PC-9 (cell line): ENCODE measurements at regions not wholly inside any gene's neighbourhood (a gene's known extent, or its start where the extent isn't known, plus 50 kb on each side); places are given as distances from the start of the nearest gene placed in this dataset.
"Not testable (repeated sequence)": the region's sequence is repeated elsewhere in the genome, so short reads cannot be mapped to it uniquely, and the experiment has no call there.

Experiments used
- BruUV-seq: library from RNA; stranded (reverse); fragments of 400-500 nt; replicated peaks from 2 replicates; lab custom pipeline; 2021; lab: Mats Ljungman, UMichigan
- CTCF ChIA-PET: fragments of 300-600 bp; sonication (Branson Sonifier 250); formaldehyde crosslinking; loops from one replicate; lab custom pipeline; 2022; ENCODE audit warnings: antibody characterized with exemption; lab: Charles Lee
- POLR2A ChIA-PET: fragments of 300-600 bp; sonication (Branson Sonifier 250); formaldehyde crosslinking; loops from one replicate; lab custom pipeline; 2022; ENCODE audit warnings: antibody characterized with exemption; ENCODE audit not compliant: unreplicated experiment; lab: Charles Lee
- DNase-seq, 2 experiments: peaks; one replicate each; pipeline versions ENCODE4 v3.0.0 to v3.0.0-alpha.2; 2015 to 2022; ENCODE audit warnings: mixed read lengths in 1 of 2
- H2AFZ ChIP-seq: fragments of 200-600 bp; sonication (generic); 2 replicates; pipeline ENCODE4 v1.8.1; 2017; ENCODE audit warnings: antibody characterized with exemption
- H3F3A ChIP-seq: fragments of 200-600 bp; sonication (generic); 2 replicates; pipeline ENCODE4 v1.8.1; 2017; ENCODE audit warnings: antibody characterized with exemption, mild to moderate bottlenecking, low read depth; ENCODE audit not compliant: insufficient read depth
- H3K27ac ChIP-seq: fragments of 200-600 bp; sonication (generic); 2 replicates; pipeline ENCODE4 v1.6.1; 2016; ENCODE audit warnings: mixed run types
- H3K27me3 ChIP-seq: fragments of 200-600 bp; sonication (generic); 2 replicates; pipeline ENCODE4 v1.6.1; 2016; ENCODE audit warnings: low read depth, mixed run types; ENCODE audit not compliant: insufficient read depth
- H3K36me3 ChIP-seq: fragments of 200-600 bp; sonication (generic); 2 replicates; pipeline ENCODE4 v1.6.1; 2016; ENCODE audit warnings: low read depth, mixed run types
- H3K4me1 ChIP-seq: fragments of 200-600 bp; sonication (generic); replicated peaks from 2 replicates; pipeline ENCODE4 v1.6.1; 2016; ENCODE audit warnings: mixed run types; ENCODE audit not compliant: insufficient read depth
- H3K4me2 ChIP-seq: fragments of 200-600 bp; sonication (generic); 2 replicates; pipeline ENCODE4 v1.6.1; 2017; ENCODE audit warnings: mixed run types
- H3K4me3 ChIP-seq: fragments of 200-600 bp; sonication (generic); 2 replicates; pipeline ENCODE4 v1.6.1; 2016; ENCODE audit warnings: mixed run types
- H3K79me2 ChIP-seq: fragments of 200-600 bp; sonication (generic); 2 replicates; pipeline ENCODE4 v1.6.1; 2017; ENCODE audit warnings: low read depth, mixed run types
- H3K9me2 ChIP-seq: fragments of 200-600 bp; sonication (generic); 2 replicates; pipeline ENCODE4 v1.8.1; 2017; ENCODE audit warnings: mild to moderate bottlenecking; ENCODE audit not compliant: insufficient read depth
- H3K9me3 ChIP-seq: fragments of 200-600 bp; sonication (generic); 2 replicates; pipeline ENCODE4 v1.8.1; 2016; ENCODE audit warnings: low read depth; ENCODE audit not compliant: insufficient read depth
- H4K20me1 ChIP-seq: fragments of 200-600 bp; sonication (generic); 2 replicates; pipeline ENCODE4 v1.8.1; 2017; ENCODE audit not compliant: insufficient read depth
- EZH2 ChIP-seq: fragments of 200-600 bp; sonication (generic); IDR thresholded peaks from 2 replicates; pipeline ENCODE4 v1.8.0; 2017; ENCODE audit warnings: antibody characterized with exemption, low read depth
- intact Hi-C: fragments of 100-400 bp; cut with micrococcal nuclease; formaldehyde crosslinking; loops from one replicate; pipeline ENCODE4 v1.10.0; 2022; ENCODE audit not compliant: unreplicated experiment
- TF ChIP-seq, protein P1 (sequence below): fragments of 200-600 bp; sonication (generic); conservative IDR thresholded peaks from 2 replicates; pipeline ENCODE4 v1.6.1; 2017; ENCODE audit warnings: mixed run types, antibody characterized with exemption, mild to moderate bottlenecking, moderate library complexity

DNA sequence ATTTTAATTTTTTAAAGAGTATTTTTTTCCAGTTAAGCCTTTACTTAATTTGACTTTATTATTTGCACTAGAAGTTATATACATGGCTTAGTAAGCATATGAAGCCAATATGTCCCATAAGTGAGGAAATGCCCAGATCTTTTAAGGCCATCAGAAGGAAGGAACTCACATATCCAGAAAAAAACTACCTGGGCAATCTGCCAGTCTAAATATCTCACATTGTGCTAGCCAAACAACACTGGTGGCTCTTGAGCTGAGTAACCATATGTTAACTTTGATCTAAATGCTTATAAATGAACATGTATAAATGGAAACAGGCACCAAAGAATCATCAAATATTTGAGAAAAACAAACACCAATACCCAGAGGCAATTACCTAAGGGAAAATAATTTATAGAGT, 138.6 kb upstream of the APOOL start:
- CTCF ChIA-PET: no interaction called here
- POLR2A ChIA-PET: no interaction called here
- no peak for DNase-seq

DNA sequence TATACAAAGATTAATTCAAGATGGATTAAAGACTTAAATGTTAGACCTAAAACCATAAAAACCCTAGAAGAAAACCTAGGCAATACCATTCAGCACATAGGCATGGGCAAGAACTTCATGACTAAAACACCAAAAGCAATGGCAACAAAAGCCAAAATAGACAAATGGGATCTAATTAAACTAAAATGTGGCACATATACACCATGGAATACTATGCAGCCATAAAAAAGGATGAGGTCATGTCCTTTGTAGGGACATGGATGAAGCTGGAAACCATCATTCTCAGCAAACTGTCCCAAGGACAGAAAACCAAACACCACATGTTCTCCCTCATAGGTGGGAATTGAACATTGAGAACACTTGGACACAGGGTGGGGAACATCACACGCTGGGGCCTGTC, 133.4 kb upstream of the APOOL start:
- H3F3A ChIP-seq, DNase-seq, H3K79me2 ChIP-seq, POLR2A ChIA-PET, H3K4me2 ChIP-seq, CTCF ChIA-PET, H3K4me3 ChIP-seq, H4K20me1 ChIP-seq, BruUV-seq, intact Hi-C loops, H2AFZ ChIP-seq, H3K27ac ChIP-seq, H3K9me3 ChIP-seq, H3K4me1 ChIP-seq, H3K36me3 ChIP-seq, H3K27me3 ChIP-seq, H3K9me2 ChIP-seq: not testable (repeated sequence)

More for the DNA sequence above, 138.6 kb upstream of the APOOL start:
- intact Hi-C loops: no loop called here
- H3F3A ChIP-seq: no peaks in the 10 kb centered on the region
- H3K4me1 ChIP-seq: no peaks in the 10 kb centered on the region
- H3K9me3 ChIP-seq: no peaks in the 10 kb centered on the region
- H3K4me2 ChIP-seq: no peak overlapping the region
- H2AFZ ChIP-seq: no peak overlapping the region
- H3K27me3 ChIP-seq: no peaks in the 10 kb centered on the region
- BruUV-seq: no TSS peak
- no peak for TF ChIP-seq EZH2
- TF ChIP-seq, protein P1, sequence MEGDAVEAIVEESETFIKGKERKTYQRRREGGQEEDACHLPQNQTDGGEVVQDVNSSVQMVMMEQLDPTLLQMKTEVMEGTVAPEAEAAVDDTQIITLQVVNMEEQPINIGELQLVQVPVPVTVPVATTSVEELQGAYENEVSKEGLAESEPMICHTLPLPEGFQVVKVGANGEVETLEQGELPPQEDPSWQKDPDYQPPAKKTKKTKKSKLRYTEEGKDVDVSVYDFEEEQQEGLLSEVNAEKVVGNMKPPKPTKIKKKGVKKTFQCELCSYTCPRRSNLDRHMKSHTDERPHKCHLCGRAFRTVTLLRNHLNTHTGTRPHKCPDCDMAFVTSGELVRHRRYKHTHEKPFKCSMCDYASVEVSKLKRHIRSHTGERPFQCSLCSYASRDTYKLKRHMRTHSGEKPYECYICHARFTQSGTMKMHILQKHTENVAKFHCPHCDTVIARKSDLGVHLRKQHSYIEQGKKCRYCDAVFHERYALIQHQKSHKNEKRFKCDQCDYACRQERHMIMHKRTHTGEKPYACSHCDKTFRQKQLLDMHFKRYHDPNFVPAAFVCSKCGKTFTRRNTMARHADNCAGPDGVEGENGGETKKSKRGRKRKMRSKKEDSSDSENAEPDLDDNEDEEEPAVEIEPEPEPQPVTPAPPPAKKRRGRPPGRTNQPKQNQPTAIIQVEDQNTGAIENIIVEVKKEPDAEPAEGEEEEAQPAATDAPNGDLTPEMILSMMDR: no peak
- H3K9me2 ChIP-seq: no peaks in the 10 kb centered on the region
- no peaks in the 10 kb centered on the region for H4K20me1 ChIP-seq
- no peaks in the 10 kb centered on the region for H3K79me2 ChIP-seq
- no peak overlapping the region for H3K4me3 ChIP-seq
- H3K36me3 ChIP-seq: no peaks in the 10 kb centered on the region
- H3K27ac ChIP-seq: no peak overlapping the region

DNA sequence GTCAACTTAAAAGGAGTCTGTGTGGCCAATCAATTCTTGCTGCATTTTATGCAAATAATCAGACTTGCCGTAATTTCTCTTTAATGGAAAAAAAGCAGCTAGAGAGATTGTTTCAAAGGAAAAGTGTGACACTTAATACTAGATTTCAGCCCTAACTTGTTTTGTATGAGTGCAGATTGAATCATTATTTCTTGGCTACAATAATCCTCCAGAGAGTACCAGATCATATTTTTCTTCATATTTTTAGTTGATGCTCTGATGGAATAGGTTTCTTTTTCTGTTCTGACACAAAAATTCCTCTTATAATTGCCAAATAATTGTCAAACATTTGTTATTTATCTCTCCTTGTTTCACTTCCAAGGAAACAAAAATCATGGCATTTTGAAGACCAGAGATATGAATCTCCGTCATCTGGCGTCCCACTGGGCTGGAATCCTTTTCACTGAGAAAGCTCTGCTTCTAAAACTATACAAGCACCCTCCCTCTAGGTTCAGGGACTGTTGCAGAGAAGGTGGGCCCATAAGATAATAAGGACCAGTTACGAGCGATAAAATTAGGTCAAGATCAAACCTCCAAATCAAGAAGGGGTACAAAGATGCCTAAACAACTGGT, 131.4 kb upstream of the APOOL start:
- H3K9me2 ChIP-seq, H2AFZ ChIP-seq, H4K20me1 ChIP-seq, H3K27me3 ChIP-seq, intact Hi-C loops, CTCF ChIA-PET, H3K4me3 ChIP-seq, H3K4me2 ChIP-seq, H3F3A ChIP-seq, H3K79me2 ChIP-seq, H3K9me3 ChIP-seq, H3K36me3 ChIP-seq, DNase-seq, H3K27ac ChIP-seq, BruUV-seq, POLR2A ChIA-PET, H3K4me1 ChIP-seq: not testable (repeated sequence)

DNA sequence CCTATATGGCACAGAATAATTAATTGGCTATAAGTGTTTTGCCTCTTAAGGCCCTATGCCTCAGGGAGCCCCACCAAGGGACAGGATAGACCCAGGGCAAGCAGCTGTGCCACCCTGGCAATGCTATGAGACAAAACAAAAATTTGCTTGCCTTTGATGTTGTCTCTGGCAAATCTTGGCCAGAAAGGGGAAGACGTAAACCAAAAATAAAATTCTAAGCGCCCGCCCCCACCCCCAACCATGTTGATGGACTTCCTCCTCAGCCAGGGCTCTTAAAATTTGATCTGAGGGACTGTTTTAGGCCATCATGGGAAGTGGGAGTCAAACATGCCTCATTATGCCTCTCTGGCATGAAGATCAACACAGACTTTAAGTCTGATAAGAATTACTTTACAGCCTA, 130.5 kb upstream of the APOOL start:
- H3K4me3 ChIP-seq: no peak overlapping the region
- no peaks in the 10 kb centered on the region for H3K9me3 ChIP-seq
- no peak overlapping the region for H2AFZ ChIP-seq
- no peaks in the 10 kb centered on the region for H3K36me3 ChIP-seq
- no peak for TF ChIP-seq EZH2
- TF ChIP-seq, protein P1: no peak
- ChIA-PET POLR2A (no interaction called here), CTCF (no interaction called here)
- DNase-seq: no peak
- no peaks in the 10 kb centered on the region for H3K79me2 ChIP-seq
- H3K9me2 ChIP-seq: no peaks in the 10 kb centered on the region
- H3K27me3 ChIP-seq: no peaks in the 10 kb centered on the region
- no peaks in the 10 kb centered on the region for H4K20me1 ChIP-seq
- H3K4me2 ChIP-seq: no peak overlapping the region
- no peak overlapping the region for H3K27ac ChIP-seq
- BruUV-seq: no TSS peak
- no peaks in the 10 kb centered on the region for H3F3A ChIP-seq
- intact Hi-C loops: no loop called here
- H3K4me1 ChIP-seq: no peaks in the 10 kb centered on the region
